ENCODE measurements at regions not wholly inside any gene's neighbourhood (a gene's known extent, or its start where the extent isn't known, plus 50 kb on each side); places are given as distances from the start of the nearest gene placed in this dataset.

DNA sequence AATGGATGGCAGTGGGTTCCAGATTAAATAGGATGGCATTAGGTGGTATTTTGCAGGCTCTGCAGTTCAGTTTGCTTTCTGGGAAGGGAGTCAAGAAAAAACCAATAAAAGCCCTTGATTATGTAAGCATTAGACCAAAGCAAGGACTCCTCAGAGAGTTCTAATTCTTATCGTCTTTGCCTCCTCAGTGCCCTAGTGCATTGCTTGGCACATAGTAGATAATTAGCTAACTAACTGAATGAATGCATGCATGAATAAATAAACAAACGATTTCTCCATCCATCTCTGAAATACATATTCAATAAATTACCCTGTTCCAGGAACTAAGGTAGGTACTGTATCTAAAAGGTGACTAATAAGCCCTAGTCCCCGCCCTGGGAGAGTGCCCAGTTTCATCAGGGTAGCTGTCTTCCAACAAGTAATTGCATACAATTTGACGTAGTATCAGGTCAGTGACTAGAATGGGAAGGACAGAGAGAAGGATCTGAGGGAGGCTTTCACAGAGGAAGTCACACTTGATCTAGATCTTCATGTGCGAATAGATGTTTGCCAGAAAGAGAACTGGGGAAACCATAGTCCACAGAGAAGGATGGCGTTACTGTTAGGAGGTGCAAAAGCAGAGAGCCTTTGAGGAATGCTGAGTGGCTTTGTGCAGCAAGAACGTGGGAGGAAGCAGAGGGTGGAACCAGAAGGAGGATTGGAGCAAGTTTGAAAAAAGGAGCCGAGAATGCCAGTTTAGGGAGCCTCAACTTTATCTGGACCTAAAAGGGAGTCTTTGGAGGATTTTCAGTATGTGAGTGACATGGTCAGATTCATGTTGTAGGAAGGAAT is 111.4 kb downstream of the TBX19 start:
- H3K4me3 ChIP-seq (ENCODE audit: low read length in 2 of 2), result no peak overlapping the region
- H3K4me1 ChIP-seq (ENCODE audit: control insufficient read depth, insufficient read depth, low read length), result no peaks in the 10 kb centered on the region
- H3K36me3 ChIP-seq (ENCODE audit: control insufficient read depth in 2 of 2, insufficient read depth in 2 of 2, low read length in 2 of 2), result no peaks in the 10 kb centered on the region
- no peak overlapping the region for H3K9ac ChIP-seq (ENCODE audit: low read length in 2 of 2)
- H3K27ac ChIP-seq (ENCODE audit: low read length), result no peak overlapping the region
- H3K27me3 ChIP-seq (ENCODE audit: control insufficient read depth in 1 of 2, insufficient read depth in 2 of 2, low read length in 2 of 2), result no peaks in the 10 kb centered on the region
- H3K9me3 ChIP-seq (ENCODE audit: control insufficient read depth in 2 of 2, low read length in 2 of 2), result no peaks in the 10 kb centered on the region

DNA sequence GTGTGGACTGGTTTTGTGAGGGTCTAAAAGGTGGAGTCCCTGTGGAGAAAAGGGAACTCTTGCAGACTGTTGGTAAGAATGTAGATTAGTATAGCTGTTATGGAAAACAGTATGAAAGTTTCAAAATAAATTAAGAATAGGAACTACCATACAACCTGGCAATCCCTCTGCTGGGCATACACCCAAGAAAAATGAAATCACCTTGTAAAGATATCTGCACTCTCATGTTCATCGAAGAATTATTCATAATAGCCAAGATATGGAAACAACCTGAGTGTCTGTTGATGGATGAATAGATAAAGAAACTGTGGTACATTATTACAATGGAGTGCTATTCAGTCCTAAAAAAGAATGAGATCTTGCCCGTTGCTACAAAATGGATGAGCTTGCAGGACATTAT is 109.6 kb downstream of the TBX19 start:
- Histone ChIP-seq H3K4me3 (ENCODE audit: low read length in 2 of 2) (no peak overlapping the region), H3K4me1 (ENCODE audit: control insufficient read depth, insufficient read depth, low read length) (no peaks in the 10 kb centered on the region), H3K36me3 (ENCODE audit: control insufficient read depth in 2 of 2, insufficient read depth in 2 of 2, low read length in 2 of 2) (no peaks in the 10 kb centered on the region), H3K27me3 (ENCODE audit: control insufficient read depth in 1 of 2, insufficient read depth in 2 of 2, low read length in 2 of 2) (no peaks in the 10 kb centered on the region), H3K9ac (ENCODE audit: low read length in 2 of 2) (no peak overlapping the region), H3K27ac (ENCODE audit: low read length) (no peak overlapping the region), H3K9me3 (ENCODE audit: control insufficient read depth in 2 of 2, low read length in 2 of 2) (no peaks in the 10 kb centered on the region)

DNA sequence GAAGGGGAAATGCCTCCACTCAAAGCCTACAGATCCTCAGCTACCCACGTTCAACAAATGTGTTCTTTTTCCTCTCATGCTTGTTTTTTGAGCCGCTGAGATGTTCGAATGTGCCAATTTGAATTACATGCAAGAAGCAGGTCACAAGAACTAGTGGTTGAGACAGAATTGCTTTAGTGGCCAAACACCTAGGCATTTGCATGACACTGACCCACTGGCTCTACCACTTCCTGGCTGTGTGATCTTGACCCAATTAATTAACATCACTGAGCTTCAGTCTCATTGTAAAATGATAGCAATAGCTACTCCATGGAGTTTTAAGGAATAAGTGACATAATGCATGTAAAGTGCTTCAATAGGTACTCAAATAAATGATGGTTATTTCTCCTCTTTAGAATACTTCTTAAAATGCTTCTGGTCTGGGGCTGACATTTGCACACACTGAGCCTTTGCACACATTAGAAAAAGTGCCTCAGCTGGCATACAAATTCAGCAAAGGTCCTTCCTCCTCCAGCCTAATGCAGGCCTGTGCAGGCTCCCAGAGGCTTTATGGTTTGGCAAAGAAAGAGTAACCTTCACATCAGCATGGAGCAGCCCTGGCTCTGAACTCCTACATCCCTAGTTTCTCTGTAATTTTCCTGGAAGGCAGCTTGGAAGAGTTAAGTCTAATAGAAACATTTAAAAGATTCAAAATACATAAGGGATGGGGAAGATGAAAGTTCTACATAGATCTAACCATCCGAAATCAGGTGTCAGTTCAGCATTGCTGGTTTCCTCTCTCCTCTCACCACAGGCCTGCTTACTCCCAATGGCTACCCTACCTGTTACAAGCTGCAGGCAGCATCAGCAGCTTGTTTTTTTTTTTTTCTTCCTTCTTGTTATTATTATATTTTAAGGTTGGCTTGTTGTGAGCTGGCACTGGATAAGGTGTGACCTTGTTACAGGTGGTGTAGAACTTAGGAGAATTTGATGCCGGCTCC is 107.4 kb downstream of the TBX19 start:
- Histone ChIP-seq H3K27ac (ENCODE audit: low read length) (no peak overlapping the region), H3K4me1 (ENCODE audit: control insufficient read depth, insufficient read depth, low read length) (no peaks in the 10 kb centered on the region), H3K9ac (ENCODE audit: low read length in 2 of 2) (no peak overlapping the region), H3K4me3 (ENCODE audit: low read length in 2 of 2) (no peak overlapping the region), H3K9me3 (ENCODE audit: control insufficient read depth in 2 of 2, low read length in 2 of 2) (no peaks in the 10 kb centered on the region), H3K27me3 (ENCODE audit: control insufficient read depth in 1 of 2, insufficient read depth in 2 of 2, low read length in 2 of 2) (no peaks in the 10 kb centered on the region), H3K36me3 (ENCODE audit: control insufficient read depth in 2 of 2, insufficient read depth in 2 of 2, low read length in 2 of 2) (no peaks in the 10 kb centered on the region)

DNA sequence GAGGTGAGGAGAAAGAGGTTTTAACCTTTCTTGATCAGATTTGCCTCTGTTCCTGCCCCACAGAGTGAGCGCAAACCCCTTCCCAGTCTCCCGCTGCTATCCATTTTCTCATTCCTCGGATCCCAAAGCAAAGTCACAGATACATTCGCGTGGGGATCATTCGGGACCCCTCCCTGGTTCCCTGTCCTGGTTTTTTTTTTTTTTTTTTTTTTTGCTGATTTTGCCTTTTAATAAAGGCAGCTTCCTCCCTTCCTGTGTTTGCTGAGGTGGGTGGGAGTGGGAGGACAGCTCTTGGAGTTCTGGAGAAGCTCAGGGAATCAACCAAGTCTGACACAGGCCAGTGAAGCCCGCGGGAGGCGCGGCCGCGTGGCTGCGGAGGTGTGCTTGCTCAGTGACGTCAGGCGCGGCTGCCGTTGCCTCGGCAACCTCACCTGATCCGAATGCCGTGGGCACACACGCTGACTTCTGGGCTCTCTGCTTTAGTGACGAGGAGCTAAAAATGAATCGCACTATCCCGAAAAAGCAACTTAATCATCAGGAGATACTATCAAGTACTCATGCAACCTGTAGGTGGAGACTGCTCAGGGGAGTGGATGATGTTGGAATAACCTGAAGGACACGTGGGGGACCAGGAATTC is 106.4 kb downstream of the TBX19 start:
- H3K9ac ChIP-seq (ENCODE audit: low read length in 2 of 2), result no peak overlapping the region
- H3K36me3 ChIP-seq (ENCODE audit: control insufficient read depth in 2 of 2, insufficient read depth in 2 of 2, low read length in 2 of 2), result no peaks in the 10 kb centered on the region
- no peak overlapping the region for H3K27ac ChIP-seq (ENCODE audit: low read length)
- H3K9me3 ChIP-seq (ENCODE audit: control insufficient read depth in 2 of 2, low read length in 2 of 2), result no peaks in the 10 kb centered on the region
- no peaks in the 10 kb centered on the region for H3K27me3 ChIP-seq (ENCODE audit: control insufficient read depth in 1 of 2, insufficient read depth in 2 of 2, low read length in 2 of 2)
- H3K4me1 ChIP-seq (ENCODE audit: control insufficient read depth, insufficient read depth, low read length), result no peaks in the 10 kb centered on the region
- peak overlapping the region in 1 of 2 donors; percentile 40 for H3K4me3 ChIP-seq (ENCODE audit: low read length in 2 of 2)

DNA sequence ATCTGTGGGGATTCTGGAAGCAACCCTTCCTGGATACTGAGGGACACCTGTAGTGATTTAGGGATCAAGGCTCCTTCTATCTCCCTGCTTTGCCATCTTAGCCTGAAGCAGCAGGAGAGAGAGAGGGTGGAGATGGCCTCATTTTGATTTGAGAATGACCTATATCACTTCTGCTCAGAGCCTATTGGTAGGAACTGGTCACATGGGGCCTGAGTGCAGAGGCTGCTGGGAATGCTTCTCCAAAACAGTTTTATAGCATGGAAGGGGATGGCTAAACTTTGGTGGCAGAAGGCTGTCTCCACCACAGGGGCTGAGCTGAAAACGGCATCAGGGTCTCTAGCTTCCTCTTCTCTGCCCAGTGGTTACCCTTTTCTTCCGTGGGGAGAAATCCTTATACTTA is 105.8 kb downstream of the TBX19 start:
- no peak overlapping the region for H3K9ac ChIP-seq (ENCODE audit: low read length in 2 of 2)
- no peak overlapping the region for H3K27ac ChIP-seq (ENCODE audit: low read length)
- H3K27me3 ChIP-seq (ENCODE audit: control insufficient read depth in 1 of 2, insufficient read depth in 2 of 2, low read length in 2 of 2), result no peaks in the 10 kb centered on the region
- no peaks in the 10 kb centered on the region for H3K9me3 ChIP-seq (ENCODE audit: control insufficient read depth in 2 of 2, low read length in 2 of 2)
- no peaks in the 10 kb centered on the region for H3K4me1 ChIP-seq (ENCODE audit: control insufficient read depth, insufficient read depth, low read length)
- no peak overlapping the region for H3K4me3 ChIP-seq (ENCODE audit: low read length in 2 of 2)
- H3K36me3 ChIP-seq (ENCODE audit: control insufficient read depth in 2 of 2, insufficient read depth in 2 of 2, low read length in 2 of 2), result no peaks in the 10 kb centered on the region

DNA sequence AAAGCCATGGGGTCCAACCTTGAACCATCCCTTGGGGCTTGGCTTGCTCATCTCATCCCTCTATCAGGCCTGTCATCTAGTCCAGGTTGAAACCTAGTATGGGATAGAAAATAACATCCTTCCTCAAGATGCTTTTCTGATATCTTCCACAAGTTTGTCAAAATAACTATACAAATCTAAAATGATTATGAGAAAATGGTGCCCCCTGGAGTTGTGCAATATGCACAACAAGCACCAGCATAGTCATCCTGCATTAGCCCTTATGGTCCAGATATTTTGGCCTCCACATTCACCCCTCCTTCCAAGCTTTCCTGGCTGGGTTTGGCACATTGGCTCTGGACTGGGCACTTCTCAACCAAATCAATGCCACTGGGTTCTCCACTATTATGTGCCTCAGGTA is 101.2 kb downstream of the TBX19 start:
- H3K4me3 ChIP-seq (ENCODE audit: low read length in 2 of 2), result no peak overlapping the region
- no peaks in the 10 kb centered on the region for H3K27me3 ChIP-seq (ENCODE audit: control insufficient read depth in 1 of 2, insufficient read depth in 2 of 2, low read length in 2 of 2)

DNA sequence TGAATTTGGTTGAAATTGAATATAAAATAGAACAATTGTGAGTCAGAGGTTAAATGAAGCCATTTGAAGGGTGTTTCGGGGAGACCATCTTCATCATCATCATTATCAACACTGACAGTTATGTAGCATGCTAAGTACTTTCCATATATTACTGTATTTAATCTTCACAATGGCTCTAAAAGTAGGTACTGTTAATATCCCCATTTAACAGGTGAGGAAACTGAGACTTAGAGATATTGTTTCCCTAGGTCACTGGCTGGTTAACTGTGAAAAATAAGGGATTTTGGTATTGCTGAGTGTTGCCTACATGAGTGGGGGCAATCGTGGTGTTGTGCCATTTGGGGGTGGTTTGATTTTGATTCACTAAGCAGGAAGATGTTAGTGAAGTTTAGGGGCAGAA is 100.3 kb downstream of the TBX19 start:
- H3K27ac ChIP-seq (ENCODE audit: low read length), result no peak overlapping the region

More for the DNA sequence above, 101.2 kb downstream of the TBX19 start:
- H3K4me1 ChIP-seq (ENCODE audit: control insufficient read depth, insufficient read depth, low read length), result no peaks in the 10 kb centered on the region
- no peak overlapping the region for H3K9ac ChIP-seq (ENCODE audit: low read length in 2 of 2)
- no peaks in the 10 kb centered on the region for H3K9me3 ChIP-seq (ENCODE audit: control insufficient read depth in 2 of 2, low read length in 2 of 2)
- H3K27ac ChIP-seq (ENCODE audit: low read length), result no peak overlapping the region
- H3K36me3 ChIP-seq (ENCODE audit: control insufficient read depth in 2 of 2, insufficient read depth in 2 of 2, low read length in 2 of 2), result no peaks in the 10 kb centered on the region

DNA sequence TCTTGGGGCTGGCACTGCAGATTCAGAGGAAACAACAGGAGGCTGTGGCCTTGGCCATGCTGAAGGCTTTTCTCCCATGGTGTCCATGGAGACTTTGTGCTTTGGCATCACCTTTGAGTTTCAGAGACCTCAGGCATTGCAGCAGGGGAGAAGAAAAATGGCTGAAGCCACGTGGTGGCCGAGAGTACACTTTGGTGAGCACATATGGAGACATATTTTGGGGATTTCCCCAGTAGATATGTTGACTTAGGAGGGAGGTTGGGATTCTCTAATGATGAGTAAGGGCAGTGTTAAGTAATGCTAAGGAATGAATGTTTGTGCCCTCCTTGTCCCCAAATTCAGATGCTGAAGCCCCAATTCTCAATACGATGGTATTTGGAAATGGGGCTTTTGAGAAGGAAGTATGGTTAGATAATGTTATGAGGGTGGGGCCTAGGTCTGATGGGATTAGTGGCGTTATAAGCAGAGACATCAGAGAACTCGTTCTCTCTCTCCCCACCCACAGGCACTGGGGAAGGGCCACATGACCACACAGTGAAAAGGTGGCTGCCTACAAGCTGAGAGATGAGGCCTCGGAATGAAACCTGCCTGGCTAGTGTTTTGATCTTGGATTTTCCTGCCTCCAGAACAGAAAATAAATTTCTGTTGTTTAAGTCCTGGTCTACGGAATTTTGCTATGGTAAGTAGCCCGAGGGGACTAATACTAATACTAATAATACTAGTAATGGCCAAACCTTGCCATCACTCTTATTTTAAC is 98.6 kb downstream of the TBX19 start:
- no peaks in the 10 kb centered on the region for H3K4me1 ChIP-seq (ENCODE audit: control insufficient read depth, insufficient read depth, low read length)
- no peak overlapping the region for H3K27ac ChIP-seq (ENCODE audit: low read length)
- H3K9me3 ChIP-seq (ENCODE audit: control insufficient read depth in 2 of 2, low read length in 2 of 2), result no peaks in the 10 kb centered on the region
- no peak overlapping the region for H3K4me3 ChIP-seq (ENCODE audit: low read length in 2 of 2)
- H3K9ac ChIP-seq (ENCODE audit: low read length in 2 of 2), result no peak overlapping the region
- no peaks in the 10 kb centered on the region for H3K36me3 ChIP-seq (ENCODE audit: control insufficient read depth in 2 of 2, insufficient read depth in 2 of 2, low read length in 2 of 2)
- H3K27me3 ChIP-seq (ENCODE audit: control insufficient read depth in 1 of 2, insufficient read depth in 2 of 2, low read length in 2 of 2), result no peaks in the 10 kb centered on the region

More for the DNA sequence above, 100.3 kb downstream of the TBX19 start:
- Histone ChIP-seq H3K4me1 (ENCODE audit: control insufficient read depth, insufficient read depth, low read length) (no peaks in the 10 kb centered on the region), H3K9me3 (ENCODE audit: control insufficient read depth in 2 of 2, low read length in 2 of 2) (no peaks in the 10 kb centered on the region), H3K4me3 (ENCODE audit: low read length in 2 of 2) (no peak overlapping the region), H3K9ac (ENCODE audit: low read length in 2 of 2) (no peak overlapping the region), H3K36me3 (ENCODE audit: control insufficient read depth in 2 of 2, insufficient read depth in 2 of 2, low read length in 2 of 2) (no peaks in the 10 kb centered on the region), H3K27me3 (ENCODE audit: control insufficient read depth in 1 of 2, insufficient read depth in 2 of 2, low read length in 2 of 2) (no peaks in the 10 kb centered on the region)

DNA sequence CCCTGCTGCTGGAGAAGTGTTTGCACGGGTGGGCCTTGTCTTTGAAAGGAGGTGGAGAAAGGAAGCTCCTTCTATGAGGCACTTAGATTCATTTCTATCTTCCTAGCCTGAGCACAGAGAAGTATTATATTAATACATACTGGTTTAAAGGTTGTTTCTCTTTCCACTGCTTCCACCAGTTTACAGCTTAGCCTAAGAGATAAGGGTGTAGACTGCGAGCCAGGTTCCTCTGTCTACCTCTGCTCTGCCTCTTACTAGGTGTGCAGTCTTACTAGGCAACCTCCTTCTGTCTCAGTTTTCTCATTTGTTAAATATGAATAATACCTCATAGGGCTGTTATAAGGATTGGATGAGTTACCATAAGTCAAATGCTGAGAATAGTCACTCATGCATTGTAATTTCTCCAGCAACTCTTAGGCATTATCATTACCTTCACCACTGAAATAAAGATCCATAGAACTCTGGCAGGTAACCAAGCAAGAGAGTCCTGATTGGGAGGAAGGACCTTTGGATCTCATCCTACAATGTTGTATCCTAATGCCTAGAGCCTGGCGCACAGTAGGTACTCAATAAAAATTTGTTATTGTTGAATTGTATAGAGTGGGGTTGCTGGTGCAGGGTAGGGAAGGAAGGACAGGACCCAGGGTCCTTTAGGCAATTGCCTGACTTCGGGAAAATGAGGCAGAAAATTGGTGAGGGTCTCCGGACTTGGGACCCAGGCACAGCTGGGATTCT is 95.1 kb downstream of the TBX19 start:
- Histone ChIP-seq H3K9me3 (ENCODE audit: control insufficient read depth in 2 of 2, low read length in 2 of 2) (no peaks in the 10 kb centered on the region), H3K9ac (ENCODE audit: low read length in 2 of 2) (no peak overlapping the region), H3K36me3 (ENCODE audit: control insufficient read depth in 2 of 2, insufficient read depth in 2 of 2, low read length in 2 of 2) (no peaks in the 10 kb centered on the region), H3K27me3 (ENCODE audit: control insufficient read depth in 1 of 2, insufficient read depth in 2 of 2, low read length in 2 of 2) (no peaks in the 10 kb centered on the region), H3K27ac (ENCODE audit: low read length) (no peak overlapping the region), H3K4me3 (ENCODE audit: low read length in 2 of 2) (no peak overlapping the region), H3K4me1 (ENCODE audit: control insufficient read depth, insufficient read depth, low read length) (peaks cover 4% of the 10 kb centered on the region)

Data from stomach smooth muscle (tissue), 2 donors.